LNCAP (cell line): ENCODE measurements at regions not wholly inside any gene's neighbourhood (a gene's known extent, or its start where the extent isn't known, plus 50 kb on each side); places are given as distances from the start of the nearest gene placed in this dataset.

Source experiments
- TF ChIP-seq, protein P1 (sequence below): fragments of 450-650 bp; IDR thresholded peaks from 2 replicates; pipeline ENCODE4 v1.5.1; 2017; ENCODE audit warnings: mild to moderate bottlenecking

DNA sequence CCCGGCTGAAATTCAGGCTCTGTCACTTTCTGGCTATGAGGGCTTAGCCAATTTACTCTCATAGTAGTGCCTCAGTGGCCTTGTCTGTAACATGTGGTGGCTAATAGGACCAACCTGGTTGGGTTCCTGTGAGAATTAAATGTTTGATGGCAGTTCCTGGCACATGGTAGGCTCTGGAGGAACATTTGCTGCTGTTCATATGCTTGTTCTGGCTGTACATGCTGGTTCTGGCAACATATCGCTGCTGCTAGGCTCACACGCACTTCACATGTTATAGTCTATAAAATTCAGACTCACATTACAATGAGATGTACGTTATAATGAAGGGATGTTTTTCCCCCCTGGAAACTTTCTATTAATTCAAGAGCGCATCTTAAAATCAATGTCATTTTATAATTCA lies 417.7 kb upstream of the GYPC start:
- TF ChIP-seq, protein P1, sequence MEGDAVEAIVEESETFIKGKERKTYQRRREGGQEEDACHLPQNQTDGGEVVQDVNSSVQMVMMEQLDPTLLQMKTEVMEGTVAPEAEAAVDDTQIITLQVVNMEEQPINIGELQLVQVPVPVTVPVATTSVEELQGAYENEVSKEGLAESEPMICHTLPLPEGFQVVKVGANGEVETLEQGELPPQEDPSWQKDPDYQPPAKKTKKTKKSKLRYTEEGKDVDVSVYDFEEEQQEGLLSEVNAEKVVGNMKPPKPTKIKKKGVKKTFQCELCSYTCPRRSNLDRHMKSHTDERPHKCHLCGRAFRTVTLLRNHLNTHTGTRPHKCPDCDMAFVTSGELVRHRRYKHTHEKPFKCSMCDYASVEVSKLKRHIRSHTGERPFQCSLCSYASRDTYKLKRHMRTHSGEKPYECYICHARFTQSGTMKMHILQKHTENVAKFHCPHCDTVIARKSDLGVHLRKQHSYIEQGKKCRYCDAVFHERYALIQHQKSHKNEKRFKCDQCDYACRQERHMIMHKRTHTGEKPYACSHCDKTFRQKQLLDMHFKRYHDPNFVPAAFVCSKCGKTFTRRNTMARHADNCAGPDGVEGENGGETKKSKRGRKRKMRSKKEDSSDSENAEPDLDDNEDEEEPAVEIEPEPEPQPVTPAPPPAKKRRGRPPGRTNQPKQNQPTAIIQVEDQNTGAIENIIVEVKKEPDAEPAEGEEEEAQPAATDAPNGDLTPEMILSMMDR, result no peak

DNA sequence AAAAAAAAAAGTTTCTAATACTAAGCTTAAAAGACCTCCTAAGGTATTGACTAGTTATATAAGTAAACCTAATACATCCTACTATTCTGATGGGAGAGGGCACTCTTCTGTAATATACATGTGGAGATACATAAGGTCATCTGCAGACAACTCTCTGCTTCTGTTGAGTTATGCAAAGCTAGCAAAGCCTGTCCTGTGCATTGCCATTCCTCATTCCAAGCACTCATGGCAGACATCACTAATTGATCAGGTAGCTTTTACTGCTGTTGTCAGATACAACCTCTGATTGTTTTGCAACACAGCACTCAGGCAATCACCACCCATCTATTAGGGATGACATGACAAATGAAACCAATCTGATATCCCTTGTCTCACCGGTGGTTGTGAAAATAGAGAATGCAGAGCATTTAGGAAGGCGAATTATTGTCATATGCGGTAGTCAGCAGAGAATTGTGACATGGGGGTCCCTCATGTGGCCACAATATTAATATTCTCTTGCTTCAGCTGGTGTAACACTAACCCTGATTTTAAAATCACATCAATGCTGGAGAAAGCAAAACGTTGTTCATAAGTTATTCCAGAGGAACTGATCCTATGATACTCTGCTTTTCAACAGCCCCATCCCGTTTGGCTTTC lies 416.5 kb upstream of the GYPC start:
- TF ChIP-seq, protein P1, result no peak

DNA sequence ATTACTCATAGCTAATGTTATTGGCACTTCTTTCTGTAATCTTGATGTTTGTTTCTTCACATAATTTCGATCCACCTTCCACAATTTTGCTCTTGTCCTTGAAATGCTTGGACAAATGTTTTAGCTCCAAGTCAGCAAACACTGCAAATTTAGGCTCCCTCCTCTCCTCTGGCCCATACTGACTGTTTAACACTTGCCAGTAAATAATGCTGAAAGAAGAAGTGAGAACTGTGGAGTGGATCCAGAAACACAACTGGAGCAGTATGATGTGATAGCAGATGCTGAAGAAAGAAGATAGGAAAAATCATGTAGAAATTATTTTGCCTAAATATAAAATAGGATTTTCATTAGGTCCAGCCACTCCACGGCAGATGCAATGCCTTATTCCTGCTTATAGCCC lies 415.0 kb upstream of the GYPC start:
- TF ChIP-seq, protein P1, result no peak

DNA sequence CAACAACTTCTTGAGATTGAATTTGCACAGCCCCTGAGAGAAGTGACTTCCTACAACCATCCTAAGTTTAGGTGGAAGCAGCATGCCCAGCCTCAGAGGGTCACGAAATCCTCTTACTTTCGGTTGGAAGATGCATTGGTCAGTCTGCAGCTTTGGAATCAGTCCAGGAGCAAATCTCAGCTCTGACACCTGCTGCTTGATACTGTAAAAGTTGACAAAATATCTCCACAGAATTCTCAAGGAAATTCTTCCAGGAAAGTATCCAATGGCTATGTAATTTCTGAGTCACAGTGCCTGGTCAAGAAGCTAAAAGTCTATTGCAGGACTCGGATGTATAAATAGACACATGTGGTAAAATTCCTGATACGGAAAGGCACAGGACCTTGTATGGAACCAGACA lies 414.5 kb upstream of the GYPC start:
- TF ChIP-seq, protein P1, result no peak

DNA sequence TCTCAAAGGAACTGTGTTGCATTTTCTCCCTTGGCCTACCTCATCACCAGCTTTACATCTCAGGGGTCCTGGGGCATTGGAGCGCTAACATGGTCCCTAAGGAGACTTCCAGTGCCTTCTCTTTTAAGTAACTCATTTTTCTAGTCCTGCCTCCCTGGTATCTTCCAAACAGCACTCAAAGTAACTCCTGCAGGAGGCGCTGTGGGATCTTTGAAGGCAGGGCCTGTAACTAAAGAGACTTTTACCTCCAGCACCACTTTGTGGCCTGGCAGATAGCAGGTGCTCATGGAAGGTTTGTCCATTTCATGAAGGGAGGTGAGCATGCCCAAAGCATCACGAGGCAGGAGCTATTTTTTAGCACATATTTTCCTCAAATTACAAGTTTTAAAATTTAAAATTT lies 411.0 kb upstream of the GYPC start:
- TF ChIP-seq, protein P1, result peak; percentile 40

DNA sequence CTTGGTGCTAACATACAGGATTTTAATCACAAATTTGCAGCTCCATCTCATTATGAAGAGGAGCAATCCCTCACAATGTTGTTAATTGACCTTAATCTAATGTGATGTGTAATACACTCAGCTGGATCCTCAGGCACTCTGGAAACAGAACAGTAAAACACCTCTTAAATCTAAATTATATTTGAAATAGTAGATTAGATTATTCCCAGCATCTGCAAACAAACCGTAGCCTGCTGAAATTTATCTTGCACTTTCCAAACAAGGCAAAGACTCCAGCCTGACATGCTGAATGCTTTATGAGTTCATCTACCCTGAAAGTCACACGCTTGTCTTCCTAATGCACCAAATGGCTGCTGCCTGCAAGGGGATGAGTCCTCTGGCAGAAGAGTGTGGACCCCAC lies 402.3 kb upstream of the GYPC start:
- TF ChIP-seq, protein P1, result no peak

DNA sequence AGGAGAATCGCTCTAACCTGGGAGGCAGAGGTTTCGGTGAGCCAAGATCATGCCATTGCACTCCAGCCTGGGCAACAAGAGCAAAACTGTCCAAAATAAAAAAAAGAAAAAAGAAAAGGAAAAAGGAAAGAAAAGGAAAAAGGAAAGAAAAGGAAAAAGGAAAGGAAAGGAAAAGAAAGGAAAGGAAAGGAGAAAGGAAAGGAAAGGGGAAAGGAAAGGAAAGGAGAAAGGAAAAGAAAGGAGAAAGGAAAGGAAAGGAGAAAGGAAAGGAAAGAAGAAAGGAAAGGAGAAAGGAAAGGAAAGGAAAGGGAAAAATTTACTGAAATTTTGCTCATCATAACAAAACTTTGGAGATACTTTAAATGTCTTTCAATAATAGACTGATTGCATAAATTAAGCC lies 391.3 kb upstream of the GYPC start:
- TF ChIP-seq, protein P1, result no peak

DNA sequence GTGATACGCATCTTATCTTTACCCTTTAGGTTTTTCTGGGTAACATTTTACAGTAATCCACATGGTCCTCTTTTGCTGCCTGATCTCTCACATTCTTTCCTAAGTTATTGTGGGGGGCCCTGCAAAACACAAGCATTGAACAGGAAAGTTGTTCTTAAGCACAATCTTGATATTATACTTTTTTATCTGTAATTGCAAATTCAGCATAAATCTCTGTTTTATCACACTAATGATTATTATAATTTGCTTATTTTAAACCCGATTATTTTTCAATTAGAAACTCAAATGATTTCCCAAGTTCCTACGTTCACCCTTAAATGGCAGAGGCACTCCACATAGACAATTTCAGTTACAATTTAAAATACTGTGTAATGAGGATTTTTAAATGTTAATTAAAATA lies 386.0 kb upstream of the GYPC start:
- TF ChIP-seq, protein P1, result no peak
